GM20000 (cell line): ENCODE measurements at regions not wholly inside any gene's neighbourhood (a gene's known extent, or its start where the extent isn't known, plus 50 kb on each side); places are given as distances from the start of the nearest gene placed in this dataset.

Experiments
- DNase-seq: peaks from one replicate; pipeline ENCODE4 v3.0.0; 2012; ENCODE audit warnings: low spot score
- TF ChIP-seq, protein P1 (sequence below): IDR thresholded peaks from 2 replicates; pipeline ENCODE4 v1.5.1; 2012; ENCODE audit warnings: mild to moderate bottlenecking, control low read depth; ENCODE audit errors: extremely low read depth, missing control alignments

- no peak for DNase-seq
- TF ChIP-seq, protein P1, sequence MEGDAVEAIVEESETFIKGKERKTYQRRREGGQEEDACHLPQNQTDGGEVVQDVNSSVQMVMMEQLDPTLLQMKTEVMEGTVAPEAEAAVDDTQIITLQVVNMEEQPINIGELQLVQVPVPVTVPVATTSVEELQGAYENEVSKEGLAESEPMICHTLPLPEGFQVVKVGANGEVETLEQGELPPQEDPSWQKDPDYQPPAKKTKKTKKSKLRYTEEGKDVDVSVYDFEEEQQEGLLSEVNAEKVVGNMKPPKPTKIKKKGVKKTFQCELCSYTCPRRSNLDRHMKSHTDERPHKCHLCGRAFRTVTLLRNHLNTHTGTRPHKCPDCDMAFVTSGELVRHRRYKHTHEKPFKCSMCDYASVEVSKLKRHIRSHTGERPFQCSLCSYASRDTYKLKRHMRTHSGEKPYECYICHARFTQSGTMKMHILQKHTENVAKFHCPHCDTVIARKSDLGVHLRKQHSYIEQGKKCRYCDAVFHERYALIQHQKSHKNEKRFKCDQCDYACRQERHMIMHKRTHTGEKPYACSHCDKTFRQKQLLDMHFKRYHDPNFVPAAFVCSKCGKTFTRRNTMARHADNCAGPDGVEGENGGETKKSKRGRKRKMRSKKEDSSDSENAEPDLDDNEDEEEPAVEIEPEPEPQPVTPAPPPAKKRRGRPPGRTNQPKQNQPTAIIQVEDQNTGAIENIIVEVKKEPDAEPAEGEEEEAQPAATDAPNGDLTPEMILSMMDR = no peak
These were observed 226.0 kb upstream of the GSE1 start for GRCh38 chr16:85387171-85387507.

GRCh38 chr16:85387731-85388295, 225.3 kb upstream of the GSE1 start:
- TF ChIP-seq, protein P1 = no peak
- no peak for DNase-seq

DNA sequence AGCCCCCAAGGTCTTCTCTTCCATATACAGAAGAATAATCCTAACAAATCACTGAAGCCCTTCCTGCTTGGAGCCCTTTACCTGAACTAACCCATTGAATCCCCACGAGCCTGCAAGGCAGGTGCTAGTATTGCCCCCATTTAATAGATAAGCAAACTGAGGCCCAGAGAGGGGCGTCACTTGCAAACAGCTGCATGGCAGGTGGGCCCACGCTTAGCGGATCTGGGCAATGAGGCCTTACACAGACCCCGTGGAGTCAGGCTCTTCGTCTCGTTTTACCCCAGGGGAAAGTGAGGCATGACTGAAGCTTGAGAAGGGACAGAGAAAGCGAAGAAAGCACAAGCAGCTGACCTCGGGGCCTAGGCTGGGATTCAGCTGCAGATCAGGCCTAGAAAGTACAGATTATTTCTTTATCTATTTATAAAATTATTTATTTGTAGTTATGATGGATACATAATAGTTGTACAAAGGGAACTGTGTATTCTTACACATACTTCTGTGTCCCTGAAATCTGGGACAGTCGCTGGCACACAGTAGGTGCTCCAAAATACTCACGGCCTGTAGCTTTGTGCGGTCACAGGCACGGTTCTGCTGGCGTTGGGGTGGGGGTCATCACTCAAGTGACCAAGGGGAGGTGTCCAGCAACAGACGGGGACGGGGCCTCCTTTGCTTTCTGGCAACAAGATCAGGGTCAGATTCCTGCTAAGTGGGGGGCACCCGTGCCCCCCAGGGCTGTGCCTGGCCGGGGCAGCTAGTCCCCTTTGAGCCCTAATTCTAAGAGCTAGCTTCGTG, 223.2 kb upstream of the GSE1 start:
- TF ChIP-seq, protein P1 = no peak
- DNase-seq = no peak

DNA sequence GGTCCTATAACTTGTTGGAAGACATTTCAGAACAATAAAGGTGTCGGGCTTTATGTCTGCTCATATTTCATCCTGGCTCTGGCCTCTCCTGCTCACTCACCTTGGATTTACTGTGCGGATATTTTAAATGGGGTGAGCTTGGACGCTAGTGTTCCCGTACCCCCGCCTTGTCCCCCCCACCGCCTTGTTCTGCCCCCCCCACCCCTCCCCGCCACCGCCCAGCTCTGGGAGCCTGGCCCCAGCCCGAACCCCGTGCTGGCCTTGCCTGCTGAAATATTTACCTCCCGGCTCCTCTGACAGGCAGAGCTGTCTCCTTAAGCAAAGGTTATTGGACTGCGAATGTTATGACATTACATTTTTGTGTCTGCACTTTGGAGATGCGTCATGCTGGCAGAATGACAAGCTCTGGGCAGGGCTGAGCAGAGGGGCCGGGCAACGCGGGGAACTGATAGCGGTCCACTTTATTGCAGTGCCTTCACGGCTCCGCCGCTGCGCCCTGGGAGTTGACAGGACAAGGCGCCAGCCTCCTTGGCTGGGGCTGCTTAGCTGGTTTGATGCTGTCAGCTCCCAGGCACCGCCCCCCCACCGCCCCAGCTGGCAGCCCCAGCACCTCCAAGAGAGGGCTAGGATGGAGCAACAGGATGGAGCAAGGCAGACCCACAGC, 222.5 kb upstream of the GSE1 start:
- no peak for DNase-seq

GRCh38 chr16:85391175-85391707, 221.9 kb upstream of the GSE1 start:
- no peak for DNase-seq
- TF ChIP-seq, protein P1 = no peak

More for the DNA sequence above, 222.5 kb upstream of the GSE1 start:
- TF ChIP-seq, protein P1 = no peak

DNA sequence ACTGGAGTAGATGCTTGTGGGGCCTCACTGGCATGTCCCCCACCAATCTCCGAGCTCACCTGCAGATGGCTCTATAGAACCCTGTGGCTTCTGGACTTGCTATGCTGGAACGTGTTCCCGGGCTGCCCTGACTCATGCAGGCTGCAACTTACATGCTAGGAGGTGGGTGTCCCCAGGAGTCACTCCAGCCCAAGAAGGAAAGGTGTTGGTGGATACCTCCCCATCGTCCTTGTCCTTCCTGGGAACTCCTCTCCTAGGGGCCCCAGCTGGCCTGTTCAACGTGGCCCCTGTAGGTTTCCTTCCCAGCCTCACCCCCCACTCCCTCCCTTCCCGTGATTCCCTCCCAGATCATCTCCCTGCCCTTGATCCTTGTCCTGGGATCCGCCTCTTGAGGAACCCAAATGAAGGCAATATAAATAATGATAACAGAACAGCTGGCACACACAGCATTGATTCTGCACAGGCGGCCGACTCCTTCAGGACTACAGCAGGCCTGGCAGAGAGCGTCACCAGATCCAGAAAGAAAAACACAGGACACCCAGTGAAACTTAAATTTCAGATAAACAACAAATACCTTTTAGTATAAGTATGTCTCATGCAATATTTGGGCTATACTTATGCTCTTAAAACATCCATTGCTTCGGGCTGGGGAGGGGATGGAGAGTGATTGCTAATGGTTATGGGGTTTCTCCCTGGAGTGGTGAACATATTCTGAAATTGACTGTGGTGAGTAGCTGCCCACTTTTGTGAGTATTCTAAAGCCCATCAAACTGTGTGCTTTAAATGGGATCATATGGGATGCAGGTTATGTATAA, 221.1 kb upstream of the GSE1 start:
- no peak for DNase-seq
- TF ChIP-seq, protein P1 = no peak
